ENCODE measurements at regions not wholly inside any gene's neighbourhood (a gene's known extent, or its start where the extent isn't known, plus 50 kb on each side); places are given as distances from the start of the nearest gene placed in this dataset.

- TF ChIP-seq CTCF (IDR thresholded peaks at IDR 0.05; ENCODE audit: borderline replicate concordance, extremely low read depth, insufficient read depth): no peak
- no peaks in the 10 kb centered on the region for H3K36me3 ChIP-seq (ENCODE audit: control insufficient read depth in 2 of 3, insufficient read depth in 3 of 3, low read length in 3 of 3)
- H3K27ac ChIP-seq (ENCODE audit: low read depth in 2 of 2, low read length in 2 of 2): no peak overlapping the region
- no peak overlapping the region for H3K9ac ChIP-seq (ENCODE audit: low read length in 3 of 3)
- DNase-seq (no peak), FAIRE-seq (no peak)
- H3K4me1 ChIP-seq (ENCODE audit: control insufficient read depth in 2 of 3, insufficient read depth in 2 of 3, low read depth in 1 of 3, low read length in 3 of 3): no peaks in the 10 kb centered on the region
- no peak overlapping the region for H3K4me3 ChIP-seq (ENCODE audit: low read length in 3 of 3)
- H3K9me3 ChIP-seq (ENCODE audit: control insufficient read depth in 2 of 3, insufficient read depth in 1 of 3, low read length in 3 of 3): no peaks in the 10 kb centered on the region
- intact Hi-C loops (cut with DNase I): no loop called here
- no peaks in the 10 kb centered on the region for H3K27me3 ChIP-seq (ENCODE audit: control insufficient read depth, insufficient read depth, low read length)
These were observed 62.6 kb downstream of the DUSP6 start for GRCh38 chr12:89289720-89290119.

DNA sequence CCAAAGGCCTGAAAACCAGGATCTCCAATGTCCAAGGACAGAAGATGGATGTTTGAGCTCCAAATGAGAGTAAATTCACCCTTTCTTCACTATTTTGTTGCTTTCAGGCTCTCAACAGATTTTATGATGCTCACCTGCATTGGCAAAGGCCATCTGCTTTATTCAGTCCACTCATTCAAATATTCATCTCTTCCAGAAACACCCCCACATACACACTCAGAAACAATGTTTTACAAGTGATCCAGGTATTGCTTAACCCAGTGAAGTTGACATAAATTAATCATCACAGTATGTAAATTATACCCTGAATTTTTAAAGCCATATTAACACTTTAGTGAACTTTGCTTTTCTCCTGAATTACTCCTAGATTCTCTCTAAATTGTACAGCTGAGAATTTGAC lies 63.3 kb downstream of the DUSP6 start:
- DNase-seq (no peak), FAIRE-seq (no peak)
- Histone ChIP-seq H3K9ac (ENCODE audit: low read length in 3 of 3) (no peak overlapping the region), H3K9me3 (ENCODE audit: control insufficient read depth in 2 of 3, insufficient read depth in 1 of 3, low read length in 3 of 3) (no peaks in the 10 kb centered on the region), H3K27ac (ENCODE audit: low read depth in 2 of 2, low read length in 2 of 2) (no peak overlapping the region), H3K27me3 (ENCODE audit: control insufficient read depth, insufficient read depth, low read length) (no peaks in the 10 kb centered on the region), H3K4me1 (ENCODE audit: control insufficient read depth in 2 of 3, insufficient read depth in 2 of 3, low read depth in 1 of 3, low read length in 3 of 3) (no peaks in the 10 kb centered on the region), H3K4me3 (ENCODE audit: low read length in 3 of 3) (no peak overlapping the region), H3K36me3 (ENCODE audit: control insufficient read depth in 2 of 3, insufficient read depth in 3 of 3, low read length in 3 of 3) (no peaks in the 10 kb centered on the region)
- no peak for TF ChIP-seq CTCF (IDR thresholded peaks at IDR 0.05; ENCODE audit: borderline replicate concordance, extremely low read depth, insufficient read depth)
- intact Hi-C loops (cut with DNase I): no loop called here

DNA sequence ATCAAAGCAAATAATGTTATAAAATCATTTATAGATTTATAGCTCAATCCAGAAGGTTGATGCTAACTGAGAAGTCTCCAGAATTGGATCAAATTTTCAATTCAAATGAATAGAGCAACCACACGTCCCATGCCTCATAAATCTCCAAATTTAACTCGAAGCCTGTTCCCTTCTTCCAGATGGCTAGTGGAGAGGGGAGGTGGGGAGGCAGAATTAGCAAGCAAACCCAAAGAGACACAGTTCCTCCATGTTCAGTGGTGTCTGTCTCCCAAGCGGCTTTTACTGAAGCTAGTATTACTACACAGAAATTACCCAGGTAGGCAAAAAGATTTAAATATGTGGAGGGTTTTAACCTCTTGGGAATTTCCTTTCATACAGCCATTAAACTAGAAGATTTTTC lies 65.8 kb downstream of the DUSP6 start:
- no peak for TF ChIP-seq CTCF (IDR thresholded peaks at IDR 0.05; ENCODE audit: borderline replicate concordance, extremely low read depth, insufficient read depth)
- no peak for FAIRE-seq
- Histone ChIP-seq H3K9me3 (ENCODE audit: control insufficient read depth in 2 of 3, insufficient read depth in 1 of 3, low read length in 3 of 3) (no peaks in the 10 kb centered on the region), H3K9ac (ENCODE audit: low read length in 3 of 3) (no peak overlapping the region), H3K36me3 (ENCODE audit: control insufficient read depth in 2 of 3, insufficient read depth in 3 of 3, low read length in 3 of 3) (no peaks in the 10 kb centered on the region), H3K4me3 (ENCODE audit: low read length in 3 of 3) (no peak overlapping the region), H3K27me3 (ENCODE audit: control insufficient read depth, insufficient read depth, low read length) (no peaks in the 10 kb centered on the region), H3K27ac (ENCODE audit: low read depth in 2 of 2, low read length in 2 of 2) (no peak overlapping the region), H3K4me1 (ENCODE audit: control insufficient read depth in 2 of 3, insufficient read depth in 2 of 3, low read depth in 1 of 3, low read length in 3 of 3) (peaks cover 0 to 3% (median under 1%) of the 10 kb centered on the region in 3 donors)
- intact Hi-C loops (cut with DNase I): no loop called here
- peak in 2 of 5 donors; percentile 35 to 36 for DNase-seq

- Histone ChIP-seq H3K4me3 (ENCODE audit: low read length in 3 of 3) (no peak overlapping the region), H3K36me3 (ENCODE audit: control insufficient read depth in 2 of 3, insufficient read depth in 3 of 3, low read length in 3 of 3) (no peaks in the 10 kb centered on the region), H3K9me3 (ENCODE audit: control insufficient read depth in 2 of 3, insufficient read depth in 1 of 3, low read length in 3 of 3) (no peaks in the 10 kb centered on the region), H3K27ac (ENCODE audit: low read depth in 2 of 2, low read length in 2 of 2) (no peak overlapping the region), H3K4me1 (ENCODE audit: control insufficient read depth in 2 of 3, insufficient read depth in 2 of 3, low read depth in 1 of 3, low read length in 3 of 3) (peaks cover 0 to 6% (median 3%) of the 10 kb centered on the region in 3 donors), H3K9ac (ENCODE audit: low read length in 3 of 3) (no peak overlapping the region), H3K27me3 (ENCODE audit: control insufficient read depth, insufficient read depth, low read length) (no peaks in the 10 kb centered on the region)
- FAIRE-seq: no peak
- no peak for DNase-seq
- no peak for TF ChIP-seq CTCF (IDR thresholded peaks at IDR 0.05; ENCODE audit: borderline replicate concordance, extremely low read depth, insufficient read depth)
- intact Hi-C loops (cut with DNase I): no loop called here
These were observed 70.8 kb downstream of the DUSP6 start for GRCh38 chr12:89281539-89281867.

Data from kidney (tissue), 13 donors.